MCF 10A (cell line): ENCODE measurements at regions not wholly inside any gene's neighbourhood (a gene's known extent, or its start where the extent isn't known, plus 50 kb on each side); places are given as distances from the start of the nearest gene placed in this dataset.

Source experiments
- BruUV-seq: library from RNA; stranded (reverse); fragments of 400-500 nt; replicated peaks from 2 replicates; lab custom pipeline; 2021; lab: Mats Ljungman, UMichigan
- CTCF ChIA-PET: fragments of 300-600 bp; sonication (Branson Sonifier 250); formaldehyde crosslinking; extraction: SDS; loops from one replicate; lab custom pipeline; 2021; ENCODE audit warnings: antibody characterized with exemption, inconsistent platforms; lab: Yijun Ruan, JAX
- POLR2A ChIA-PET: fragments of 300-600, 350-650 bp; sonication (Branson Sonifier 250); formaldehyde crosslinking; extraction: SDS; loops from one replicate; lab custom pipeline; 2020; ENCODE audit warnings: antibody characterized with exemption, inconsistent platforms; lab: Yijun Ruan, JAX
- DNase-seq: peaks from one replicate; pipeline ENCODE4 v3.0.0-alpha.2; 2018; ENCODE audit not compliant: unreplicated experiment
- H3K27ac Mint-ChIP-seq: one replicate; pipeline ENCODE4 v1.8.0; 2022; ENCODE audit warnings: mild to moderate bottlenecking, low read depth, mixed read lengths; ENCODE audit not compliant: unreplicated experiment
- H3K27me3 Mint-ChIP-seq: one replicate; pipeline ENCODE4 v1.8.0; 2022; ENCODE audit warnings: mixed read lengths; ENCODE audit not compliant: insufficient read depth, unreplicated experiment
- H3K36me3 Mint-ChIP-seq: one replicate; pipeline ENCODE4 v1.8.0; 2022; ENCODE audit warnings: mild to moderate bottlenecking, moderate library complexity, mixed read lengths; ENCODE audit not compliant: insufficient read depth, unreplicated experiment
- H3K4me1 Mint-ChIP-seq: one replicate; pipeline ENCODE4 v1.8.0; 2022; ENCODE audit warnings: mixed read lengths; ENCODE audit not compliant: insufficient read depth, unreplicated experiment
- H3K4me3 Mint-ChIP-seq: one replicate; pipeline ENCODE4 v1.8.0; 2022; ENCODE audit warnings: mild to moderate bottlenecking, moderate library complexity, mixed read lengths; ENCODE audit not compliant: unreplicated experiment
- H3K9me3 Mint-ChIP-seq: one replicate; pipeline ENCODE4 v1.8.0; 2022; ENCODE audit warnings: mixed read lengths; ENCODE audit not compliant: unreplicated experiment
- CTCF ChIP-seq: fragments of 200-600 bp; IDR thresholded peaks from one replicate; pipeline ENCODE4 v1.8.0; 2022; ENCODE audit warnings: antibody characterized with exemption, mild to moderate bottlenecking; ENCODE audit not compliant: unreplicated experiment
- intact Hi-C: fragments of 100-400 bp; cut with micrococcal nuclease; formaldehyde crosslinking; loops from 2 replicates; pipeline ENCODE4 v1.14.1; 2022

GRCh38 chr5:8508231-8508630 lies 639.3 kb downstream of the MTRR start:
- TF ChIP-seq CTCF: no peak
- no peaks in the 10 kb centered on the region for H3K9me3 Mint-ChIP-seq
- POLR2A ChIA-PET: no interaction called here
- no peak overlapping the region for H3K27ac Mint-ChIP-seq
- CTCF ChIA-PET: no interaction called here
- no TSS peak for BruUV-seq
- H3K36me3 Mint-ChIP-seq: no peaks in the 10 kb centered on the region
- no peak overlapping the region for H3K4me3 Mint-ChIP-seq
- intact Hi-C loops: no loop called here
- no peaks in the 10 kb centered on the region for H3K27me3 Mint-ChIP-seq
- peak; percentile 14 for DNase-seq
- no peaks in the 10 kb centered on the region for H3K4me1 Mint-ChIP-seq

- intact Hi-C loops: no loop called here
- CTCF ChIA-PET: interaction anchor here (0.6 kb wide), 1 partner anchor 1298 kb away, joined by 4 read pairs; no protein-coding TSS in a partner anchor
- POLR2A ChIA-PET: no interaction called here
- Mint-ChIP-seq H3K36me3 (no peaks in the 10 kb centered on the region), H3K4me1 (peaks cover 6% of the 10 kb centered on the region), H3K27ac (no peak overlapping the region), H3K27me3 (no peaks in the 10 kb centered on the region), H3K4me3 (no peak overlapping the region), H3K9me3 (no peaks in the 10 kb centered on the region)
- TF ChIP-seq CTCF: no peak
- no peak for DNase-seq
- no TSS peak for BruUV-seq
Measured at GRCh38 chr5:8516356-8516755, 647.4 kb downstream of the MTRR start.

DNA sequence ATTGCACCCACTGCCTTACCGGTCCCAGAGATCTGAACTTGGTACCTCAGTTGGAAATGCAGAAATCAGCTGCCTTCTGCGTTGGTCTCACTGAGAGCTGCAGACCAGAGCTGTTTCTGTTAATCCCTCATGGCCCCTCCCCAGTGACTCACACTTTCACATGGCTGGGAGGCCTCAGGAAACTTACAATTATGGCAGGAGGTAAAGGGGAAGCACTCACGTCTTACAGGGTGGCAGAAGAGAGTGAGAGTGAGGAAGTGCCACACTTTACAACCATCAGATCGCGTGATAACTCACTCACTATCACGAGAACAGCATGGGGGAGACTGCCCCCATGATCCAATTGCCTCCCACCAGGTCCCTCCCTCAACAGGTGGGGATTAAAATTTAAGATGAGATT lies 648.5 kb downstream of the MTRR start:
- Mint-ChIP-seq H3K36me3 (no peaks in the 10 kb centered on the region), H3K4me1 (peaks cover 6% of the 10 kb centered on the region), H3K27ac (no peak overlapping the region), H3K4me3 (no peak overlapping the region), H3K9me3 (no peaks in the 10 kb centered on the region), H3K27me3 (no peaks in the 10 kb centered on the region)
- no peak for TF ChIP-seq CTCF
- ChIA-PET POLR2A (interaction anchor here (0.8 to 1.0 kb wide), 2 partner anchors 38 to 56 kb away, joined by 3 read pairs; no protein-coding TSS in a partner anchor), CTCF (interaction anchor here (0.6 kb wide), 1 partner anchor 963 kb away, joined by 4 read pairs; no protein-coding TSS in a partner anchor)
- DNase-seq: peak; percentile 58
- no TSS peak for BruUV-seq
- intact Hi-C loops: no loop called here

DNA sequence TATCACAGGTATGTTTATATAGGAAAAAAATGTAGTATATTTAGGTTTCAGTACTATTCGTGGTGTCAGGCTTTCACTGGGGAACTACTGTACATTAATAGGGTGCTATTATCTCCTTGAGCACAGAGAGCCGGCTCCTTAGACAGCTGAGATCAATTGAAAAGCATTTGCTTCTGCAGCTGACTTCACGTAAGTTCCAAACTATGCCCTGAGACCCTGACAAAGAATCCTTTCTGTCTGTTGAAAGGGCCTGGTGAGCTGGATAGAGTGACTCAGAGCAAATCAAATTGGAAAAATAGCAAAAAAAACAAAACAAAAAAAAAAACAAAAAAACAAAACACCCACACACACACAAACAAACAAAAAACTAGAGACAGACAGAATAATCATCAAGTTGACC lies 652.0 kb downstream of the MTRR start:
- TF ChIP-seq CTCF: no peak
- DNase-seq: no peak
- peaks cover 6% of the 10 kb centered on the region for H3K4me1 Mint-ChIP-seq
- intact Hi-C loops: no loop called here
- CTCF ChIA-PET: interaction anchor here (0.7 kb wide), 1 partner anchor 732 kb away, joined by 3 read pairs; no protein-coding TSS in a partner anchor
- POLR2A ChIA-PET: no interaction called here
- H3K27ac Mint-ChIP-seq: no peak overlapping the region
- no peaks in the 10 kb centered on the region for H3K36me3 Mint-ChIP-seq
- no TSS peak for BruUV-seq
- H3K4me3 Mint-ChIP-seq: no peak overlapping the region
- H3K27me3 Mint-ChIP-seq: no peaks in the 10 kb centered on the region
- no peaks in the 10 kb centered on the region for H3K9me3 Mint-ChIP-seq
